ENCODE measurements at regions not wholly inside any gene's neighbourhood (a gene's known extent, or its start where the extent isn't known, plus 50 kb on each side); places are given as distances from the start of the nearest gene placed in this dataset.
A peak's percentile ranks its signal among the peaks of the same experiment; 100 is the strongest.

DNA sequence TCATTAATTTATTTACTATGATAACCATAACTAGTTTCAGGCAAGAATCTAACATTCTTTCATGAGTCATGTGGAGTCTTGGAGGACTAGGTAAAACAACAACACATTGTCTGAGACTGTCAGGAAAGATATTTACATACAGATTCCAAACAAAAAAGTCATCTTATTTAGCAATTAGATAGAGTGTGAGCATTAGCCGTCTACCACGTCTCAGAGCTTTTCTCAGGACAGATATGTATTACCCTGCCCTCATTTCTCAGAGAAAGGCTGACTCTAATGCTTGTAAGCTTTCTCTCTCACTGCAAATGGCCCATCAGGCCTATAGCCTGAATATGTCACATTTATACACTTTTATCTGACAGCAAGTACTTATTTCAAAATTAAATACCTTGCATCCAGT lies 312.1 kb upstream of the PCDH20 start:
- 0 out of 2 replicates have a peak, but pooled peaks cover 3% of the 10 kb centered on the region for H3K4me1 ChIP-seq
- TF ChIP-seq CTCF (IDR thresholded peaks at IDR 0.05; ENCODE audit: low read depth, low read length), result no peak
- DNase-seq, result no peak
- no peak overlapping the region for H3K4me3 ChIP-seq (ENCODE audit: low read depth, low read length)
- no peaks in the 10 kb centered on the region for H3K27me3 ChIP-seq
- no peaks in the 10 kb centered on the region for H3K36me3 ChIP-seq
- H3K9me3 ChIP-seq, result no peaks in the 10 kb centered on the region

DNA sequence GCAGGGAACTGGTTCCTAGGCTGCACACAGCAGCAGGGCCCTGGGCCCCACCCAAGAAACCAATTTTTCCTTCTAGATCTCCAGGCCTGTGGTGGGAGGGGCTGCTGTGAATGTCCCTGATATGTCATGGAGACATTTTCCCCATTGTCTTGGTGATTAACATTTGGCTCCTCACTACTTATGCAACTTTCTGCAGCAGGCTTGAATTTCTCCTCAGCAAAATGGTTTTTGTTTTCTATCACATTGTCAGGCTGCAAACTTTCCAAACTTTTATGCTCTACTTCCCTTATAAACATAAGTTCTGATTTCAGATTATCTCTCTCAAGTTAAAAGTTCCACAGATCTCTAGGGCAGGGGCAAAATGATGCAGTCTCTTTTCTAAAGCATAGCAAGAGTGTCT lies 310.2 kb upstream of the PCDH20 start:
- Histone ChIP-seq H3K9me3 (no peaks in the 10 kb centered on the region), H3K4me3 (ENCODE audit: low read depth, low read length) (no peak overlapping the region), H3K36me3 (no peaks in the 10 kb centered on the region), H3K27me3 (no peaks in the 10 kb centered on the region), H3K4me1 (0 out of 2 replicates have a peak, but pooled peaks cover 3% of the 10 kb centered on the region)
- TF ChIP-seq CTCF (IDR thresholded peaks at IDR 0.05; ENCODE audit: low read depth, low read length), result no peak
- DNase-seq, result no peak

DNA sequence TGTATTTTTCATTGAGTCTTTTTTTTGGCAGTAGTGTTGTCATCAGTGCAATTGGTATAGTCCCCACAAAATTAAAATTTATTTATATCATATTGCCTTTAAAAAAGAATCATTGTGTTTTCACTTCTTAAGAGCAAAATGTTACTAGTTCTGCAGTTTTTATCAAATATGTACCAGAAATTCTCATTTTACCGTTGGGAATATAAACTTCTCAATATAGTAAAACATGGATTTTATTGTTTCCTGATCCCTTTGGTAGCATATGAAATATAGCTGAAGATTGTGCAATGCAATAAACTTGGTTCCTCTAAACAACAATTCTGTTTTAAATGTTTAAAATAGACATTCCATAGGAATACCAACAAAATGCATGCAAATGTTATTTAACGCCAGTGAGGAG lies 306.5 kb upstream of the PCDH20 start:
- TF ChIP-seq CTCF (IDR thresholded peaks at IDR 0.05; ENCODE audit: low read depth, low read length), result no peak
- no peak for DNase-seq
- no peak overlapping the region for H3K4me3 ChIP-seq (ENCODE audit: low read depth, low read length)
- H3K27me3 ChIP-seq, result no peaks in the 10 kb centered on the region
- H3K9me3 ChIP-seq, result no peaks in the 10 kb centered on the region
- H3K36me3 ChIP-seq, result no peaks in the 10 kb centered on the region
- no peaks in the 10 kb centered on the region for H3K4me1 ChIP-seq

DNA sequence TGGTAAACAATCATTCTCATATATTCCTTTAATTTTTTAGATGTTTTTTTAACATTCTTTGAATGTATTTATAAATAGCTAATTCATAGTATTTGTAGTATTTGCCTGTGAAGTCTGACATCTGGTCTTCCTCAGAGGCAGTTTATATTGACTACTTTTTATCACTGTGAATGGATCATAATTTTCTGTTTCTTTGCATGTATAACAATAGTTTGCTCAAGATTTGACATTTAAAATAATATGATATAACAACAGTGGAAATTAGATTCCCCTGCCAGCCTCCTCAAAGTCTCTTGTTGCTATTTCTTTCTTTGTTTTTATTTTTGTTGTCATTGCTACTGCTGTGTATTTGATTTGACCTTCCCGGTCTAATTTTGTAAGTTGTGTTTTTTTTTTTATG lies 297.0 kb upstream of the PCDH20 start:
- Histone ChIP-seq H3K27me3 (no peaks in the 10 kb centered on the region), H3K4me3 (ENCODE audit: low read depth, low read length) (no peak overlapping the region), H3K36me3 (no peaks in the 10 kb centered on the region), H3K9me3 (no peaks in the 10 kb centered on the region), H3K4me1 (no peaks in the 10 kb centered on the region)
- DNase-seq, result no peak
- TF ChIP-seq CTCF (IDR thresholded peaks at IDR 0.05; ENCODE audit: low read depth, low read length), result no peak

- DNase-seq, result no peak
- Histone ChIP-seq H3K9me3 (no peaks in the 10 kb centered on the region), H3K27me3 (no peaks in the 10 kb centered on the region), H3K36me3 (no peaks in the 10 kb centered on the region), H3K4me3 (ENCODE audit: low read depth, low read length) (no peak overlapping the region), H3K4me1 (peaks cover 14% of the 10 kb centered on the region)
- TF ChIP-seq CTCF (IDR thresholded peaks at IDR 0.05; ENCODE audit: low read depth, low read length), result no peak
Measured at GRCh38 chr13:61709258-61709657, 293.6 kb upstream of the PCDH20 start.

DNA sequence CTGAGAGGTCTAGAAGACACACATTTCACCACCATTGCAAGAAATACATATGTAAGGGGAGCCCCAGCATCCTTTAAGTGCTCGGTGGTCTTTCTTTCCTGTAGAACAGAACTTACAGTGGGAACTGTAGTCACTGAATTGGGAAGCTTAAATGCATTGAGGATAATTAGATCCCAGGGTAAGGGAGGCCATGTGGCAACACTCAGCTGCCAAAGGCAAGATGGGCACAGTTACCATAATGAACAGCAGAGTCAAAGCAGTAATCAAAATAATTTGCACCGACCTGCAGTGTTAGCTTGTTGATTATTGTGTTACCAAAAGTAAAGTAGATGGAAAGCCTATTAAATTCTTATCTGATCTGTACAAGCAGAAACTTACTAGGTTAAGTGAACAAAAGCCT lies 291.2 kb upstream of the PCDH20 start:
- Histone ChIP-seq H3K4me3 (ENCODE audit: low read depth, low read length) (no peak overlapping the region), H3K27me3 (no peaks in the 10 kb centered on the region), H3K36me3 (no peaks in the 10 kb centered on the region), H3K4me1 (peaks cover 14% of the 10 kb centered on the region), H3K9me3 (no peaks in the 10 kb centered on the region)
- no peak for TF ChIP-seq CTCF (IDR thresholded peaks at IDR 0.05; ENCODE audit: low read depth, low read length)
- peak; percentile 44 for DNase-seq

Data from BE2C (cell line).